ENCODE measurements at regions not wholly inside any gene's neighbourhood (a gene's known extent, or its start where the extent isn't known, plus 50 kb on each side); places are given as distances from the start of the nearest gene placed in this dataset.

DNA sequence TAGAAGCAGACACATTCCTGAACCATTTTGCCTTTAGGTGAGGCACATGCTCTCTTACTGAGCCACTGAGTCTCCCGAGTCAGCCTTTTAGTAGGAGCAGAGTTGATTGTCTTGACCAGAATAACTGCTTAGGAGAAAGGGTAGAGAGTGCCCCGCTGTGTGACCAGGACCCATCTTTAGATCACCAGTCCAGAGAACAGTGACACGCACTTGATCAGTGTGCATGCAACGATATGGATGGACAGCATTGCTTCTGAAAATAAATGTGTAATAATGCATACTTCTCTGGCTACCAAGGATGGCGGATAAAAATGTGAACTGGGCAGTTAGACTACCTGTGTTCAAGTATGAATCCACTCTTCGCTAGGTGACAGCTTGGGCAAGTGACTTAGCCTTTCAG lies 897.7 kb downstream of the TRIML1 start:
- TF ChIP-seq, protein P1, sequence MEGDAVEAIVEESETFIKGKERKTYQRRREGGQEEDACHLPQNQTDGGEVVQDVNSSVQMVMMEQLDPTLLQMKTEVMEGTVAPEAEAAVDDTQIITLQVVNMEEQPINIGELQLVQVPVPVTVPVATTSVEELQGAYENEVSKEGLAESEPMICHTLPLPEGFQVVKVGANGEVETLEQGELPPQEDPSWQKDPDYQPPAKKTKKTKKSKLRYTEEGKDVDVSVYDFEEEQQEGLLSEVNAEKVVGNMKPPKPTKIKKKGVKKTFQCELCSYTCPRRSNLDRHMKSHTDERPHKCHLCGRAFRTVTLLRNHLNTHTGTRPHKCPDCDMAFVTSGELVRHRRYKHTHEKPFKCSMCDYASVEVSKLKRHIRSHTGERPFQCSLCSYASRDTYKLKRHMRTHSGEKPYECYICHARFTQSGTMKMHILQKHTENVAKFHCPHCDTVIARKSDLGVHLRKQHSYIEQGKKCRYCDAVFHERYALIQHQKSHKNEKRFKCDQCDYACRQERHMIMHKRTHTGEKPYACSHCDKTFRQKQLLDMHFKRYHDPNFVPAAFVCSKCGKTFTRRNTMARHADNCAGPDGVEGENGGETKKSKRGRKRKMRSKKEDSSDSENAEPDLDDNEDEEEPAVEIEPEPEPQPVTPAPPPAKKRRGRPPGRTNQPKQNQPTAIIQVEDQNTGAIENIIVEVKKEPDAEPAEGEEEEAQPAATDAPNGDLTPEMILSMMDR (conservative IDR thresholded peaks at IDR 0.05; ENCODE audit: control insufficient read depth, insufficient read depth, low read depth, low read length), result no peak
- H3K4me3 ChIP-seq (ENCODE audit: control insufficient read depth, low read depth, low read length), result no peak overlapping the region
- no peak for DNase-seq (ENCODE audit: low read depth)

DNA sequence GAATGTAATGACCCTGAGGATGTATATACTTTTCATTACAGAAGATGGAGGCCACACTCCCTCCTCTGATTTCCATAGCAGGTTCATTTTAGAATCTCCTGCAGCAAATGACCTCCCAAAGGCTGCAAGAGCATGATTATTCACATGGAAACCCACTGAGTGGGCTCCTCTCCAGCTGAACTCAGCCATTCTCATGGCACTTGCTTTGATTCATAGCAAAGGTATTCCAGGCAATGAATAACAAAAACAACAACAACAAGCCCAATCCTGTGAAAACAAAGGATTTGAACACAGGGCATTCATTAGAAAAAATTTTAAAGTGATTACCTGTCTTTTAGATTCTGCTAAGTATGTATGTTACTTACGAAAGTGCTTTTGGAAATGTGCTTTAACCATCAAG lies 894.0 kb upstream of the FRG1 start:
- TF ChIP-seq, protein P1 (conservative IDR thresholded peaks at IDR 0.05; ENCODE audit: control insufficient read depth, insufficient read depth, low read depth, low read length), result no peak
- H3K4me3 ChIP-seq (ENCODE audit: control insufficient read depth, low read depth, low read length), result no peak overlapping the region
- peak; percentile 49 for DNase-seq (ENCODE audit: low read depth)

DNA sequence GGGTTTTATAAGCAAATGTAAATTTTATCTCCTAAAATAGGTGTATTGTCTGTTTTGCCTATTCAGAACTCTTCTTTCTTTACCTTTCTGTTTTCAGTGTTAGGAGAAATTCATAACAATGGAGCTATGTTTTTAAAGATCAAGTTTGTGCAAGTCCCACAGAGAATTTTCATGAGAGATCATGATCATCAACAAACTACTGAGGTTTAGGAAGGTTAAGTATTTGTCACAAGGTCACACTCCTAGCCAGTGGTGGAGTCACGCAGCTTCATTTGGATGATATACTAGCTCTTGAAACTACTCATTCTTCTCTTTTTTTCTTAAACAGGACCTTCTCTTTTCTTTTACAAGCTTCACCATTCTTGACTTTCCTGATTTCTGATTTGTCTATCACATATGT lies 892.6 kb upstream of the FRG1 start:
- DNase-seq (ENCODE audit: low read depth), result peak; percentile 19
- no peak overlapping the region for H3K4me3 ChIP-seq (ENCODE audit: control insufficient read depth, low read depth, low read length)
- TF ChIP-seq, protein P1 (conservative IDR thresholded peaks at IDR 0.05; ENCODE audit: control insufficient read depth, insufficient read depth, low read depth, low read length), result no peak

DNA sequence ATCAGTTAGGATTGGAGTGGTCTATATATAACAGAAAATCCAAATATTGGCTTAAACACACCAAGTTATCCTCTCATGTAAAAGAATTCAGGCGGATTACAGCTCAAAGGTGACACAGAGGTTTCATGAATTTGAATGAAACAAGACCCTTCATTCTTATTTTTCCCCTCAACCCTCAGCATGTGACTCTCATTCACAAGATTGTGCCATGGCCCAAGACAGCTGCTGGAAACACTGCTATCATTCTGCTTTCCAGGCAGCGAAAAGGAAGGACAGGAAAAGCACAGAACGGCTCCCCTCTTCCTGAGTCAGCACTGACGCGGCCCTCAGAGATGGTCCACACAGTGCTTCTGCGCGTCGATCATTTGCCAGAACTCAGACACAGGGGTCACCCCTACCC lies 891.0 kb upstream of the FRG1 start:
- TF ChIP-seq, protein P1 (conservative IDR thresholded peaks at IDR 0.05; ENCODE audit: control insufficient read depth, insufficient read depth, low read depth, low read length), result no peak
- no peak for DNase-seq (ENCODE audit: low read depth)
- no peak overlapping the region for H3K4me3 ChIP-seq (ENCODE audit: control insufficient read depth, low read depth, low read length)

DNA sequence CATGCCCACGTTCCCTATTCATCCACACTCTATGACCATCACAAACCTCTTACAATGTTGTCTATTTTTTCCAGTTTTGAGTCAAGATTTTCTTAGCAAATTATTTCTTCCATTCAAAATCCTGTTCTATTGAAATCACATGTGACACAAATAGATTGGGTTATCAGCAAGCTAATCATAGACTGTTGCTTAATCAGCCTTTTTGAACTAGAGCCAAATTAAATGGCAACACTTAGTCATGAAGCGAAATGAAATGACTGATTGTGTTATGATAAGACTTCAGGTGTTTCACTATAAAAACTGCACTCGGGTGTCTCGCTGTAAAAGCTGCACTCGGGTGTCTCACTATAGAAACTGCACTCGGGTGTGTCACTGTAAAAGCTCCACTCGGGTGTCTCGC lies 890.0 kb upstream of the FRG1 start:
- DNase-seq (ENCODE audit: low read depth), result no peak
- H3K4me3 ChIP-seq (ENCODE audit: control insufficient read depth, low read depth, low read length), result no peak overlapping the region
- TF ChIP-seq, protein P1 (conservative IDR thresholded peaks at IDR 0.05; ENCODE audit: control insufficient read depth, insufficient read depth, low read depth, low read length), result no peak

DNA sequence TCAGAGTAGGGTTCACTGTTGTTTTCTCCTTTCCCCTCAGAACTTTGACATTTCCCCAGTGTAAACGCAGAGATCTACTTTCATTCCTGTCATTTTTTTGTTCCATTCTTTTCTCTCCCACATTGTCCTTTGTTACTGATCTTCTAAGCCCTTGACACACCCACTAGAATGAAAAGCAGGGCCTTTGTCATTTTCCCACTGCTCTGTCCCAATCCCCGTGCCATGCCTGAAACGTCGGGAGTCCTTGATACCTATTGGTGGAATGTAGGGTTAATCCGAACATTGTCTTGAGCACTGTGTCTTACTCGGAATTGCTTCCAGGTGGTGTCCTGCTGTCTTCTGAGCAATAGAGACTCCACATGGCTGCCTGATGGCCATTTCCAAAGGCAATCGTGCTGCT lies 887.1 kb upstream of the FRG1 start:
- TF ChIP-seq, protein P1 (conservative IDR thresholded peaks at IDR 0.05; ENCODE audit: control insufficient read depth, insufficient read depth, low read depth, low read length), result no peak
- no peak for DNase-seq (ENCODE audit: low read depth)
- H3K4me3 ChIP-seq (ENCODE audit: control insufficient read depth, low read depth, low read length), result no peak overlapping the region

DNA sequence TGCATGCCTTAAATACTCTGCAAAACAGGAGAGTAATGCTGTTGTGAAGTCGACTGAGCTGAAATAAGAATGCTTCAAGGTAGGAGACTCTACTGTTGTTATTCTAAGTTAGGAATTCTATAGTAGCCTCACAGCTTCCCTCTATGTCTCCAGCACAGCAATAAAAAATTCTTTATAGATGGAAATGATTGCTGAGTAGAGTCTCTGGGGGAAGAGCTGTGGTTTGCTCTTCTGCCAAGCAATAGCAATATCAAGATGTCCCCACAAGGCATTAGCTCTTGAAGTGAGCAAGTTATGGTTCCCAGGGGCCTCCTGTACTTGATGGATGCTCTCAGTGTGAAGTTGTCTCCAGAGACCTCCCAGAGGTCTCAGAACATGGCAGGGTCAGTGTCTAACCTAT lies 880.6 kb upstream of the FRG1 start:
- peak; percentile 91 for DNase-seq (ENCODE audit: low read depth)
- H3K4me3 ChIP-seq (ENCODE audit: control insufficient read depth, low read depth, low read length), result no peak overlapping the region
- TF ChIP-seq, protein P1 (conservative IDR thresholded peaks at IDR 0.05; ENCODE audit: control insufficient read depth, insufficient read depth, low read depth, low read length), result no peak
